ENCODE measurements at regions not wholly inside any gene's neighbourhood (a gene's known extent, or its start where the extent isn't known, plus 50 kb on each side); places are given as distances from the start of the nearest gene placed in this dataset.
"Not testable (repeated sequence)": the region's sequence is repeated elsewhere in the genome, so short reads cannot be mapped to it uniquely, and the experiment has no call there.

GRCh38 chr10:117492504-117492903, 50.0 kb upstream of the EMX2 start:
- no peak for DNase-seq

DNA sequence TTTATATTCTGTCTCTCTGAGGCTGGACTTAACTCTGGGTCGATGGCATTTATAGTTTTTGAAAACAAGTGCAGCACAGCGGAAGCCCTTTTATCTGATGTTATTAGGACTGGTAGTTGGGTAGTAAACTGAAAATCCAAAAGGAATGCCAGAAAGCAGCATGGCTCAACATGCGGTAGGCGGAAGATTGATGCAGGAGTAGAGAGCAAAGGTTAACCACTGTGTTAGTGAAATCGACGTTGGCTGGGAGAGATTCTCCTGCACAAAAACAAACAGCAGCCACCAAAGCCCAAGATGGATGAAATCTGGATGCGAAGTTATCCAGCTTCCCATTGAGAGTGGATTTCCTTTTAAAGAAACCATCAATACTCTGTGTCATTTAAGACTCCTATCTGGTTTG, 54.5 kb upstream of the EMX2 start:
- no peak for DNase-seq

DNA sequence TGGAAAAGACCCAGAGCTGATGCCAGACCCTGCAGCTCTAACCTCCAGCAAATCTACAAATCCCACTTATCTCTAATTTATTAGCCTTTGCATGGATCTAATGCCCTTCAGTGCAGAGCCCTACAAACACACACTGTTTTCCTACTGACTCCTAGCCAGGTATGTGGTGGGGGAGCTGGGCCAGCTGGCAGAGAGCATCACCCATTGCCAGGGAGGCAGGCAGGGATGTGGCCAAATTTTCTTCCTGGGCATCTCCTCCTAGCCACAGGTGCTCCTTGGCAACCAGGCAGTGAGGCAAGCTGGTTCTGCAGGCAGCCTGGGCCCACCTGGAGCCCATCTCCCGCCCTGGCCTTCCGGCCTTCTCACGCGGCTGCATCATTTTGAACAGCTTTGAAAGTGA, 55.9 kb upstream of the EMX2 start:
- DNase-seq: no peak

- no peak for DNase-seq
These were observed 59.4 kb upstream of the EMX2 start for GRCh38 chr10:117483056-117483590.

DNA sequence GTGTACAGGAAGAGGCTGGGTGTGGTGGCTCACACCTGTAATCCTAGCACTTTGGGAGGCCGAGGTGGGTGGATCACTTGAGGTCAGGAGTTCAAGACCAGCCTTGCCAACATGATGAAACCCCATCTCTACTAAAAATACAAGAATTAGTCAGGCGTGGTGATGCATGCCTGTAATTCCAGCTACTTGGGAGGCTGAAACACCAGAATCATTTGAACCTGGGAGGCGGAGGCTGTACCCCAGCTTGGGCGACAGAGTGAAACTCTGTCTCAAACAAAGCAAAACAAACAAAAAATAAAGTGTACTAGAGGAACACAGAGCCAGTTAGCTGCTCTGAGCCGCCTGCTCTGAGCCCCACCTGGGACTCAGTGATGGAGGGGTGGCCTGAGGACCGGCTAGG, 61.5 kb upstream of the EMX2 start:
- DNase-seq: not testable (repeated sequence)

DNA sequence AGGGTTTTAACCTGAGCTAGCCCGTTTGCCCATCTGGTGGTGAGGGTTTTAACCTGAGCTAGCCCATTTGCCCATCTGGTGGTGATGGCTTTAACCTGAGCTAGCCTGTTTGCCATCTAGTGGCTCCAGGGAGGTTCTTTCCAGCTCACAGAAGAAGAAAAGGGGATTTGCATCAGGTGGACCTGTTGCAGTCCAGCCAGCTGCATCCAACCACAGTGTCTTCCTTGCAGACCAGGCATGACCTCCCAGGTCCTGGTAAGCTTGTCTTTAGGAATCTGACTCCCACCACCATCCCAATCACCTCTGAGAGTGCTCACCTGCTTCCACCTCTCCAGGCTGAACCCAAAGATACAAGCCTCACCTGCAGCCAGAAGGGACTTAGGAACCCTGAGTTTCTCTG, 62.4 kb upstream of the EMX2 start:
- no peak for DNase-seq

DNA sequence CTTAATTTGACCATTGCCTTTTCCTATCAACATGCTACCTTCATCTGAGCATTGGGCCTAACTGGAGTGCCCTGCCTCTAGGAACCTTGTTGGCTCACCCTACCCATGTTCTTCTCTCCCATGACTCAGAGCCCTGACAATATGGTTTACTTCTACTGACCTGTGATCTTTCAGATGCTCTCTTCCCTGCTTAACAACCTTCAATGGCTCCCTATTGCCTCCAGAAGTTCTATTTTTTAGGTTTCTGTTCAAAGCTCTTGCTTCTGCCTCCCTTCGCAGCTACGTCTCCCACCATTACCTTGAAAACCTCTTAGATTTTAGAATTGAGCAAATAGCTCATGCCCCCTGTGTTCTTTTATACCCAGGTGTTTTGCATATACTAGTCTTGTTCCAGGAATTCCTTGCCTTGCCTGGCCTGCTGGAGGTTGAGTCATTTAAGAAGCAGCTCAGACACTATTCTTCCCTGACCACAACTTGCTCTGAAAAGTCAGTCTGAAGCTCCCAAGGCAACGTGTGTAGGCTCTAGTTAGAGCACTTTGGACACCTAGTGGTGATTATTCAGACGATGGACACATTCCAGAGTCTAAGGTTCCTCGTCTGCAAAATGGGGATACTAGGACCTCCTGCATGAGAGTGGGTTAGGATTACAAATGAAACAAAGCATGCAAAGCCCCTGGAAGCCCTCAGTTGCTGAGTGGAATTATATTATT, 64.4 kb upstream of the EMX2 start:
- DNase-seq: no peak

DNA sequence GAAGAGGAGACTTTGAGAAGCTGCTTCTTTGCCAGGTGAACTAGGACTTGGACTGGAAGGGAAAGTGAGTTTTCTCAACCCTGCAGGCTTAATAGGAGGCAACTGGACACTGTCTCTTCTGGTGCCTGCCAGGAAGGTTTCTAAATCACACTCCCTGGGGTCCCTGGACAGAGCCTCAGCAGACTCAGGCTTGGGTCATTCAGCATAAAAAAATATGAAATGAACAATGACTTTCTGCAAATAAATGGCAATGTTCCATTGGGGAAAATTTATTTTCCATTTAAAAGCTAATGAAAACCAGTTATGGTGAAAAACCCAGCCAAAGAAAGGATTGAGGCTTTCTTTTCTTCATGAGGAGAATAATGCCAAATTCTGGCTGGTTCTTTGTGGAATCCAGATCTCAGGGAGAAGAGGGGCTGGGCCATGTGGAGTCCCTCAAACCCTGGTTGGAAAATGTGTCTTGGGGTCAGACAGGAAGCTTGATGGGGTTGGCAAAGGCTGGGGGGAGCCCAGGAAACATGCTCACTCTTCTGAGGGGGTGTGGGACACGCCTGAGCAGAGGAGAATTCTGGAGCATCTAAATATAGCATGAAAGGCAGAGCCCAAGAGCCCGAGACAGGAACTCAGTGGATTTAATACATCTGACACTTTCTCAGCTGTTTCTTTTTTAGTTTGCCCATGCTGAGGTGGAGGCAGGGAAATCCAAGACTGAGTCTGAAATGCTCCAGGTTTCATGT, 65.2 kb upstream of the EMX2 start:
- DNase-seq: no peak

DNA sequence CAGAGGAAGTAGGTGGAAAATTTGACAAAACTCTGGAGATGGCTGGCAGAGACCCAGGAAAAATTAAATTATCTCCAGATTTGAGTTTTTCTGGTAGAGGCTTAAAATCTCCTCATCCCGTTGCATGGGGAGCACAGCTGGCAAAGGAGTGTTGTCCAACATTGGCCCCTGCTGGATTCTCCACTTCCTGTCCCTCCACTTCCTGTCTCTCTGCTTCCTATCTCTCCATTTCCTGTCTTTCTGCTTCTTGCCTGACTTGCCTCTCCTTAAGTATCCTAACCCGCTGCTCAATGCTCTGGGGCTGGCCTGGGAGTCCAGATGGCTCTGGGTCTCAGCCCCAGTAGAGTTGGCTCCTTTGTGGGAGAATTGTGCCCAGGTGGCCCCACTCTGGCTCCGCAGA, 65.8 kb upstream of the EMX2 start:
- no peak for DNase-seq

GRCh38 chr10:117476281-117476680, 66.3 kb upstream of the EMX2 start:
- DNase-seq: no peak

GRCh38 chr10:117472872-117473271, 69.7 kb upstream of the EMX2 start:
- no peak for DNase-seq

GRCh38 chr10:117471344-117471874, 71.1 kb upstream of the EMX2 start:
- no peak for DNase-seq

GRCh38 chr10:117470733-117471132, 71.8 kb upstream of the EMX2 start:
- DNase-seq: no peak

DNA sequence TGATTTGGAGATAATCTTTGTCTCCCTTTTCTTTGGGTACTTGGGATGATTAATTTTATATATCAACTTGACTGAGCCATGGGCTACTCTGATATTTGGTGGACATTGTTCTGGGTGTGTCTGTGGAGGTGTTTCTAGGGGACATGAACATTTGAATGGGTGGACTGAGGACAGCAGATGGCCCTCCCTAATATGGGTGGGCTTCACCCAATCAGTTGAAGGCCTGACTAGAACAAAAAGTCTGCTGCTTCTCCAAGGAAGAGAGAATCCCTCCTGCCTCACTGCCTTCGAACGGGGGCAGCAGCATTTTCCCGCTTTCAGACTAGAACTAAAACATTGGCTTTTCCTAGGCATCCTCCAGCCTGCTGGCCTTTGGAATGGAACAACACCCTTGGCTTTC, 73.9 kb upstream of the EMX2 start:
- DNase-seq: no peak

- no peak for DNase-seq
These were observed 78.4 kb upstream of the EMX2 start for GRCh38 chr10:117464176-117464575.

DNA sequence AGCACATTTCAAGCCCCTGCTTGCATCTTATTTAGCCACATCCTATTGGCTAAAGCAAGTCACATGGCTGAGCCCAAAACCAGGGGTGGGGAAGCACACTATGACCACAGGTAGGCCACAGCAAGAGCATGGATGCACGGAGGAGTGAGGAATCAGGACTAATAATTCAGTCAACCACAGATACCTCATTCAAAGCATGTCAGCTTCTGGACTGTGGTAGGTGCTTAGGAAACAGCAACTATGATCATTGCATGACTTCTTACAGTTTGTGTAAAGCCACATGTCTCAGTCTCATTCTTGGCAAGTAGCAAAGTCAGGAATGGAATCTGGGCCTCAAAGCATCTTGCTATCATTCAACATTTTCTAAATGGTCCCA, 79.0 kb upstream of the EMX2 start:
- no peak for DNase-seq

DNA sequence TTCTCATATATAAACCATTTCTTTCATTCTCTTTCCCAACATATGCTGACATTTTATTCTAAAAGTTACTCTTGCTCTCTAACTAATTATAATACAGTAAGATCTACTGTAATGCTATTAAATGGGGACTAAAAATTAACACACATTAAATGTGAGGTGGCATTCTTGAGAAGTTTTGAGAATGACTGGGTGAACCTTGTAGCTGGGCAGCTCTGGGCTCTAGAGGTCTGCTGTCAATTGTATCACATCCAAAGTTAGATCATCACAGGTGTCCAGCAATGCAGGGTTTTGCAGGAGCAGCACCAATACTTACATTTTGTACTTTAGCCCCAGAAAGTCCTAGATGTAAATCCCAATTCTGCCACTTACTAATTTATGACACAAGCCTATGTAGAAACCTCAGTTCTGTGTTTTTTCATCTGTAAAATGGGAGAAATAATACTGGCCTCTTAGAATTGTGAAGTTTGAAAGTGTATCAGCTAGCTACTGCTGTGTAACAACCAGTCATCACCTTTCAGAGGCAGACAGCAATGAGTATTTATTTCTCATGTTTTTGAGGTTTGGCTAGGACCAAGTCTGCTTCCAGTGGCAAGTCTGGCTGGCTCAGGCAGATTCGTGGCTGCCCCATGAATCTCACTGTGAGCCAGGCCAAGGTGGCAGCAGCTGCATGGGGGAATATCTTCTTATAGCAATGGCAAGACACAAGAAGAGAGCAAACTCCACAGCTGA, 79.6 kb upstream of the EMX2 start:
- DNase-seq: no peak

GRCh38 chr10:117462424-117462792, 80.1 kb upstream of the EMX2 start:
- DNase-seq: no peak

DNA sequence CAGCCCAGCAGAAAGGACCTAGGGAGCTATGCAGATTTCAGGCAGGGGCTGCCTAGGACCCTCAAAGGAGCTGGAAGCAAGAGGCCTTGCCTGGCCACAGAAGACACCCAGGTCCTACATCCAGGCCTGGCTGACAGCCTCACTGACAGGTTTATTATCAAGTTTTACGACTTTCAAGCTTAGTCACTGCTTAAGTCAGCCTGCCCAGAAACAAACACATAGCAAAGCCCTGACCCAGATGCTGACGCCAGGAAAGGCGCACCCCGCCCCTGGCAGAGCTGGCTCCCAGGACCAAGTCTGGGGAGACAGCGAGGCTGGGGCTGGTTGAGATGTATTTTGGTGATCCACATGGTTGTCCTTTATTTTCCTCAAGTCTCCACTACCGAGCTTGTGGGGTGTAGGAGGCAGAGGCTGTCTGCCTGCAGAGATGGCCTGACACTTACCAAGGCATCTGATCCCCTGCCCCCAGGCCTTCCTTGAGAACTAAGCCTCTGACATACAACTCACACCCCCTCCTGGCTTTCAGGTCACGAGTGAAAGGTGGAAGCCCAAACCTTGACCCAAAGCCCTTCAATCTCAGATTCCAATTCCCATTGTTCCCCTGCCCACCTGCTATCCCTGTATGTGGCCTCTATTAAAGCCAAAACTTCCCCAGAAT, 80.7 kb upstream of the EMX2 start:
- no peak for DNase-seq

GRCh38 chr10:117460846-117461765, 81.4 kb upstream of the EMX2 start:
- DNase-seq: no peak

DNA sequence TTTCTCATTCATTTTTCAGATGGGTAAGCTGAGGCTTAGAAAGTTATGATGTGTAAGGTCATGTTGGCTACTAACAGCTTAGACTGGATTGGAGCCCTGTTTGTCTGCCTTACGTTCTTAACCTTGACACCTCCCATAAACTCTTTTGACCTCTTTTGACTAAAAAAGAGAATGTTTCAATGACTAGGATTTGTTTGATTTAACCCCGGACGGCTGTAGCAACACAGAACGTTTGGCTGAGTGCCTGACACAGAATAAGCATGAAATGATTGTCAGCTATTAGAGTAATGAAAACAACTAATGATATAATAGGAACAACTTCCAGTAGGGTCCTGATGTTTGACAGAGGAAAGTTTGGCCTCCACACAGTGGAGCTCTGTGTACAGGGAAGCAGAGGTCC, 83.3 kb upstream of the PDZD8 start:
- DNase-seq: no peak

DNA sequence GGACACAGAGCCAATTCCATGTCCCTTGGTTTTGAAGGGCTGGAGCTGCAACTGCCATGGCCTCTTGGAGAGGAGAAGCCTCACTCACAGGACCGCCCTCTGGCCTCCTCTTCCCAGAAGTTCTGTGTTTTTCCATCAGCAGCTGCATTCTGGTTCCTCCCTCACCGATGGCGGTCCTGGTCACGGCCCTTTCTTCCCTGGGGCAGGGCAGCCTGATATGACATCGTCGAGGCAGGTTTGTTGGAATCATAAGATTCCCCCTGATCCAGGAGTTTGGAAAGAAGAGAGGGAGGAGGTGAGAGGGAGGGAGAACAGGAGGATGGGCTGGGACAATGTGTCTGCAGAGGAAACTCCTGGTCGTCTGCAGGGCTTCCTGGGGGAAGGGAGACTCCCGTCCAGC, 82.7 kb upstream of the PDZD8 start:
- DNase-seq: no peak

Data from activated naive CD4-positive, alpha-beta T cell treated with anti-CD3 and anti-CD28 coated beads, Interleukin-2, amount 50 U/mL, for 16 hours (primary cell).